ENCODE measurements at regions not wholly inside any gene's neighbourhood (a gene's known extent, or its start where the extent isn't known, plus 50 kb on each side); places are given as distances from the start of the nearest gene placed in this dataset.
A peak's percentile ranks its signal among the peaks of the same experiment; 100 is the strongest.

- Mint-ChIP-seq H3K9me3 (peaks cover 10% of the 10 kb centered on the region; the same call in 1 of the 2 replicates), H3K27me3 (ENCODE audit: low read depth) (no peaks in the 10 kb centered on the region), H3K36me3 (no peaks in the 10 kb centered on the region; the same call in 1 of the 2 replicates), H3K4me1 (peaks cover 7% of the 10 kb centered on the region), H3K27ac (peak overlapping the region; percentile 15; the same call in 1 of the 2 replicates), H3K4me3 (no peak overlapping the region)
- DNase-seq (ENCODE audit: low spot score): no peak
- peak; percentile 52 for ATAC-seq
- ChIA-PET POLR2A (no interaction called here), CTCF (no interaction called here)
- TF ChIP-seq MYBL2 (CRISPR knock-in tag; IDR thresholded peaks at IDR 0.05): no peak
- TF ChIP-seq MXD4 (CRISPR knock-in tag; IDR thresholded peaks at IDR 0.05; ENCODE audit: borderline replicate concordance): no peak
- TF ChIP-seq ZNF416 (CRISPR knock-in tag; IDR thresholded peaks at IDR 0.05): no peak
- TF ChIP-seq SP1 (CRISPR knock-in tag; conservative IDR thresholded peaks at IDR 0.05): no peak
- no peak for TF ChIP-seq ZNF512 (CRISPR knock-in tag; IDR thresholded peaks at IDR 0.05; ENCODE audit: borderline replicate concordance)
- TF ChIP-seq ZNF317 (CRISPR knock-in tag; IDR thresholded peaks at IDR 0.05; ENCODE audit: borderline replicate concordance, low read depth): no peak
- no peak for TF ChIP-seq HMGXB4 (CRISPR knock-in tag; IDR thresholded peaks at IDR 0.05)
- no peak for TF ChIP-seq ATF2 (CRISPR knock-in tag; IDR thresholded peaks at IDR 0.05; ENCODE audit: borderline replicate concordance, low read depth)
- TF ChIP-seq RELA (CRISPR knock-in tag; IDR thresholded peaks at IDR 0.05; ENCODE audit: borderline replicate concordance): no peak
- no peak for TF ChIP-seq USF1 (CRISPR knock-in tag; IDR thresholded peaks at IDR 0.05)
- no peak for TF ChIP-seq E2F4 (CRISPR knock-in tag; IDR thresholded peaks at IDR 0.05; ENCODE audit: borderline replicate concordance, low read depth)
- TF ChIP-seq ATF1 (CRISPR knock-in tag; IDR thresholded peaks at IDR 0.05): no peak
- no peak for TF ChIP-seq FOXP1 (CRISPR knock-in tag; IDR thresholded peaks at IDR 0.05; ENCODE audit: borderline replicate concordance)
- TF ChIP-seq EMX1 (CRISPR knock-in tag; IDR thresholded peaks at IDR 0.05): no peak
- TF ChIP-seq ZNF232 (CRISPR knock-in tag; IDR thresholded peaks at IDR 0.05): no peak
- no peak for TF ChIP-seq KAT7 (CRISPR knock-in tag; IDR thresholded peaks at IDR 0.05; ENCODE audit: borderline replicate concordance)
- TF ChIP-seq NFE2L1 (CRISPR knock-in tag; IDR thresholded peaks at IDR 0.05): no peak
- no peak for TF ChIP-seq OVOL2 (CRISPR knock-in tag; IDR thresholded peaks at IDR 0.05; ENCODE audit: borderline replicate concordance)
- TF ChIP-seq, protein P1, sequence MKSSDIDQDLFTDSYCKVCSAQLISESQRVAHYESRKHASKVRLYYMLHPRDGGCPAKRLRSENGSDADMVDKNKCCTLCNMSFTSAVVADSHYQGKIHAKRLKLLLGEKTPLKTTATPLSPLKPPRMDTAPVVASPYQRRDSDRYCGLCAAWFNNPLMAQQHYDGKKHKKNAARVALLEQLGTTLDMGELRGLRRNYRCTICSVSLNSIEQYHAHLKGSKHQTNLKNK (CRISPR knock-in tag; IDR thresholded peaks at IDR 0.05): no peak
- no peak for TF ChIP-seq TEAD1 (CRISPR knock-in tag; IDR thresholded peaks at IDR 0.05)
These were observed 84.2 kb upstream of the PTPRD start for GRCh38 chr9:10697044-10697443.

DNA sequence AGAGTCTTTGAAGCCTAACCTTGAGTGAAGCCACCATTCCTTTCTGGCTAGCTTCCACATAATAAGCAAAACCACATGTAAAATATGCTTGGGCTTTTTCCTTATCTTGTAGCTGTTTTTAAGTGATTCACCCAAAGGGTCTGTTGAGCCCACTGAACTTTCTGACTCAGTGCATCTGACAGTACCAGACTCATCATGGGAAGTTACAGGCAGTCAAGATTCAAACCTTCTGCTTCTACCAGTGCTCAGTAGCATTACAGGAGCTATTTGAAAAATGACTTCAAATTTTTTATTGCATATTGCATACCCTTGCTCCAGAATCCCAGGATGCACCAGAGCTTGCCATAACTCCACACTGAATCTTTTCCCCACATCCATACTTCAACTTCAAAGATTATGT is 87.5 kb upstream of the PTPRD start:
- H3K4me3 Mint-ChIP-seq: no peak overlapping the region
- no peaks in the 10 kb centered on the region for H3K27me3 Mint-ChIP-seq (ENCODE audit: low read depth)
- POLR2A ChIA-PET: no interaction called here
- CTCF ChIA-PET: no interaction called here
- DNase-seq (ENCODE audit: low spot score) (no peak), ATAC-seq (no peak)
- H3K4me1 Mint-ChIP-seq: peaks cover 11% of the 10 kb centered on the region
- H3K27ac Mint-ChIP-seq: no peak overlapping the region
- no peaks in the 10 kb centered on the region; the same call in 1 of the 2 replicates for H3K36me3 Mint-ChIP-seq
- H3K9me3 Mint-ChIP-seq: peaks cover 10% of the 10 kb centered on the region; the same call in 1 of the 2 replicates
- no peak for TF ChIP-seq TEAD4 (CRISPR knock-in tag; IDR thresholded peaks at IDR 0.05)
- no peak for TF ChIP-seq CREM (CRISPR knock-in tag; IDR thresholded peaks at IDR 0.05)
- TF ChIP-seq MXD4 (CRISPR knock-in tag; IDR thresholded peaks at IDR 0.05; ENCODE audit: borderline replicate concordance): no peak
- TF ChIP-seq TP53 (CRISPR knock-in tag; IDR thresholded peaks at IDR 0.05): no peak
- TF ChIP-seq, protein P2, sequence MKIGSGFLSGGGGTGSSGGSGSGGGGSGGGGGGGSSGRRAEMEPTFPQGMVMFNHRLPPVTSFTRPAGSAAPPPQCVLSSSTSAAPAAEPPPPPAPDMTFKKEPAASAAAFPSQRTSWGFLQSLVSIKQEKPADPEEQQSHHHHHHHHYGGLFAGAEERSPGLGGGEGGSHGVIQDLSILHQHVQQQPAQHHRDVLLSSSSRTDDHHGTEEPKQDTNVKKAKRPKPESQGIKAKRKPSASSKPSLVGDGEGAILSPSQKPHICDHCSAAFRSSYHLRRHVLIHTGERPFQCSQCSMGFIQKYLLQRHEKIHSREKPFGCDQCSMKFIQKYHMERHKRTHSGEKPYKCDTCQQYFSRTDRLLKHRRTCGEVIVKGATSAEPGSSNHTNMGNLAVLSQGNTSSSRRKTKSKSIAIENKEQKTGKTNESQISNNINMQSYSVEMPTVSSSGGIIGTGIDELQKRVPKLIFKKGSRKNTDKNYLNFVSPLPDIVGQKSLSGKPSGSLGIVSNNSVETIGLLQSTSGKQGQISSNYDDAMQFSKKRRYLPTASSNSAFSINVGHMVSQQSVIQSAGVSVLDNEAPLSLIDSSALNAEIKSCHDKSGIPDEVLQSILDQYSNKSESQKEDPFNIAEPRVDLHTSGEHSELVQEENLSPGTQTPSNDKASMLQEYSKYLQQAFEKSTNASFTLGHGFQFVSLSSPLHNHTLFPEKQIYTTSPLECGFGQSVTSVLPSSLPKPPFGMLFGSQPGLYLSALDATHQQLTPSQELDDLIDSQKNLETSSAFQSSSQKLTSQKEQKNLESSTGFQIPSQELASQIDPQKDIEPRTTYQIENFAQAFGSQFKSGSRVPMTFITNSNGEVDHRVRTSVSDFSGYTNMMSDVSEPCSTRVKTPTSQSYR (CRISPR knock-in tag; IDR thresholded peaks at IDR 0.05): no peak
- no peak for TF ChIP-seq USF1 (CRISPR knock-in tag; IDR thresholded peaks at IDR 0.05)
